Mucosa of rectum (tissue), 2 donors: ENCODE measurements at regions not wholly inside any gene's neighbourhood (a gene's known extent, or its start where the extent isn't known, plus 50 kb on each side); places are given as distances from the start of the nearest gene placed in this dataset.
"Not testable (repeated sequence)": the region's sequence is repeated elsewhere in the genome, so short reads cannot be mapped to it uniquely, and the experiment has no call there.

Experiments used
- H3K27ac ChIP-seq, 2 donors: one replicate each; pipeline ENCODE4 v1.7.0; 2013; ENCODE audit warnings: inconsistent platforms in 2 of 2, low read depth in 2 of 2, low read length in 2 of 2
- H3K27me3 ChIP-seq, 2 donors: one replicate each; pipeline ENCODE4 v1.7.0; 2013; ENCODE audit warnings: low read length in 2 of 2; ENCODE audit not compliant: control insufficient read depth in 2 of 2, insufficient read depth in 2 of 2
- H3K36me3 ChIP-seq, 2 donors: one replicate each; pipeline ENCODE4 v1.7.0; 2013; ENCODE audit warnings: low read length in 2 of 2; ENCODE audit not compliant: control insufficient read depth in 2 of 2, insufficient read depth in 2 of 2
- H3K4me1 ChIP-seq, 2 donors: one replicate each; pipeline ENCODE4 v1.7.0; 2013; ENCODE audit warnings: low read length in 2 of 2, mild to moderate bottlenecking in 1 of 2; ENCODE audit not compliant: control insufficient read depth in 2 of 2, insufficient read depth in 2 of 2
- H3K4me3 ChIP-seq, 2 donors: one replicate each; pipeline ENCODE4 v1.7.0; 2013; ENCODE audit warnings: low read length in 2 of 2
- H3K9ac ChIP-seq, 2 donors: one replicate each; pipeline ENCODE4 v1.7.0; 2013; ENCODE audit warnings: low read length in 2 of 2, low read depth in 1 of 2, mild to moderate bottlenecking in 1 of 2
- H3K9me3 ChIP-seq, 2 donors: one replicate each; pipeline ENCODE4 v1.7.0; 2013; ENCODE audit warnings: low read length in 2 of 2; ENCODE audit not compliant: control insufficient read depth in 2 of 2
- donor health status: healthy.
- donor health status: Normal muscosa, but diverticular disease.

DNA sequence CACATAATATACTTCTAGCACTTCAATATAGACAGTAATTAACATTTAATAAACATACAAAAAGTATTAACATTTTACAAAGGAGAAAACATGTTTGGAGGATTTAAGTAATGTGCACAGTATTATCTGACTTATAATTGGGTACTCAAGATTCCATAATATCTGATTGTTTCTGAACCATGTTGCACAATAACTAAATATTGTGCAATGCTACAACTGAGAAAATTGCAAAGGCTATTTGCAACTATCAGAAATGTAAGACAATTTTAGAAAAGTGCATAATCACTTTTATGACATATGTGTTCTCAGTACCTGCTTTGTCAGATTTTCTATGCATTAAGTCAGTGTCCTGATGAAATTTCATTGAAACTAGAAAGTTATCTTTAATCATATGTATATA lies 934.6 kb downstream of the SOCS6 start:
- H3K9ac ChIP-seq, result no peak overlapping the region
- H3K4me1 ChIP-seq, result no peaks in the 10 kb centered on the region
- H3K9me3 ChIP-seq, result no peaks in the 10 kb centered on the region
- H3K27me3 ChIP-seq, result no peaks in the 10 kb centered on the region
- no peaks in the 10 kb centered on the region for H3K36me3 ChIP-seq
- no peak overlapping the region for H3K27ac ChIP-seq
- no peak overlapping the region for H3K4me3 ChIP-seq

DNA sequence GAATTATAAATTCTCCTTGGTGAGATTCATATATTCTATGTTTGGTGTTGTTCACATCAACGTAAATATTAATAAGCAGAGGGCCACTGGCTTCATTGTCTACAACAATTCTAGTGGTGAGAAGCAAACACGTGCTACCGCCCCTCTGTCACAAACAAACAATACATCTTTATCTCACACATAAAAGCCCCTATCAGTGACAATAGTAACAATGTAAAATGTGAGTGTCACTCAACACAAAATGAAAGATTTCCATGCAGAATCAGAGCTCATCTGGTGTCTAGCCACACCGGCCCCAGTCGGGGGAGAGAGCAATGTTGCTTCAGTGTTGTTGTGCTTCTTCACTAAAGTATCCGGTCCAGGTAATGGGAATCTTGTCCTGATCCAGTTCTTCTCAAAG lies 932.6 kb downstream of the SOCS6 start:
- Histone ChIP-seq H3K27me3 (no peaks in the 10 kb centered on the region), H3K27ac (no peak overlapping the region), H3K9me3 (no peaks in the 10 kb centered on the region), H3K9ac (no peak overlapping the region), H3K4me3 (no peak overlapping the region), H3K4me1 (no peaks in the 10 kb centered on the region), H3K36me3 (no peaks in the 10 kb centered on the region)

DNA sequence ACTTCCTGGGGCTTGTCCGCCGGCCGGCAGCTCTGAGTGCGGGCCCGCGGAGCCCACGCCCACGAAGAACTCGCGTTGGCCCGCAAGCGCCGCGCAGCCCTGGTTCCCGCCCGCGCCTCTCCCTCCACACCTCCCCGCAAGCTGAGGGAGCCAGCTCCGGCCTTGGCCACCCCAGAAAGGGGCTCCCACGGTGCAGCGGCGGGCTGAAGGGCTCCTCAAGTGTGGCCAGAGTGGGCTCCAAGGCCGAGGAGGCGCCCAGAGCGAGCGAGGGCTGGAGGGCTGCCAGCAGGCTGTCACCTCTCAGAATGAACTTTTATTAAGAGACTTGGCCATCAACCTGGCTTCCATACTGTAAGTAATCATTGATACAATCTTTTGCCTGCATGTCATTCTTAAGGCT lies 923.9 kb downstream of the SOCS6 start:
- not testable (repeated sequence) for H3K4me3 ChIP-seq, H3K27ac ChIP-seq, H3K4me1 ChIP-seq, H3K9me3 ChIP-seq, H3K27me3 ChIP-seq, H3K36me3 ChIP-seq, H3K9ac ChIP-seq

GRCh38 chr18:71212222-71212621 lies 923.4 kb downstream of the SOCS6 start:
- no peaks in the 10 kb centered on the region for H3K36me3 ChIP-seq
- H3K9me3 ChIP-seq, result no peaks in the 10 kb centered on the region
- H3K4me1 ChIP-seq, result no peaks in the 10 kb centered on the region
- H3K27ac ChIP-seq, result no peak overlapping the region
- H3K9ac ChIP-seq, result no peak overlapping the region
- H3K4me3 ChIP-seq, result no peak overlapping the region
- no peaks in the 10 kb centered on the region for H3K27me3 ChIP-seq

DNA sequence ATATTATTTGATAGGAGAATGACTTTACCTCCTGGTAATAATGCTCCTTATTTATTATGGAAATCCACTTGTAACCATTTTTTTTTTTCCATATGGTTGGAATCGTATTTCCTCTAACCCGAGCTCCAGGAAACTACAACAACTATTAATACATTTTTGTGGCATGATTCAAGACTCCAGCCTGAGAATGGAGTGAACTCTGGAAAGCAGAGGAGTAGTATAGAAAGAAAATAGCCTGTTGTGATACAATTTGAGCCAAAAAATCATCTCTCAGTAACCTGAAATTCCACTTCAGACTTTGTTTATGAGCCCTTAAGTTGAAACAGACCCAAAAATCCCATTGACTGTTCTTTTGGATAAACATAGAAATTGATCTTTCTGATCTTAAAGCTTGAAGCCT lies 921.1 kb downstream of the SOCS6 start:
- Histone ChIP-seq H3K4me3 (no peak overlapping the region), H3K4me1 (no peaks in the 10 kb centered on the region), H3K27me3 (no peaks in the 10 kb centered on the region), H3K9me3 (no peaks in the 10 kb centered on the region), H3K36me3 (no peaks in the 10 kb centered on the region), H3K9ac (no peak overlapping the region), H3K27ac (no peak overlapping the region)

GRCh38 chr18:71194438-71194837 lies 905.6 kb downstream of the SOCS6 start:
- H3K4me1 ChIP-seq, result no peaks in the 10 kb centered on the region
- H3K36me3 ChIP-seq, result no peaks in the 10 kb centered on the region
- H3K9me3 ChIP-seq, result no peaks in the 10 kb centered on the region
- no peak overlapping the region for H3K27ac ChIP-seq
- H3K27me3 ChIP-seq, result no peaks in the 10 kb centered on the region
- no peak overlapping the region for H3K9ac ChIP-seq
- H3K4me3 ChIP-seq, result no peak overlapping the region

DNA sequence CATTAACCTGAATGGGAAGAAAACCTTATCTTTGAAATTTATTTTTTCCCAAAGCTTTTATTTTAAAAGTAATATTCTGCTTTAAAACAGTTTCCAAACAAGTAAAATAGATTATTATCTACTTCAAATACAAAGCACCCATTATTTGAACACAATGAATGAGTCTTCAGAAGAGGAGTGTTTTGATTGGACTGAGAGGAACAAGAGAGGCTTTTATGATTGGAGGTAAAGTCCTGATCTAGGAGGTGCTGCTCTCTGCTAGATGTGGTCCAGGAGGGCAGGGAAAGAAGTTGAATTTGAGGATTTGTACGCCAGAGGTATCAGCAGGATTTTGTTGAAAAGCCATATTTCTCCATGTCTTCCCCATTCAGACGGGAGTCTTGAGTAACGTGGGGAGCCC lies 900.7 kb downstream of the SOCS6 start:
- Histone ChIP-seq H3K4me3 (no peak overlapping the region), H3K36me3 (no peaks in the 10 kb centered on the region), H3K9me3 (no peaks in the 10 kb centered on the region), H3K27ac (no peak overlapping the region), H3K9ac (no peak overlapping the region), H3K27me3 (no peaks in the 10 kb centered on the region), H3K4me1 (no peaks in the 10 kb centered on the region)

DNA sequence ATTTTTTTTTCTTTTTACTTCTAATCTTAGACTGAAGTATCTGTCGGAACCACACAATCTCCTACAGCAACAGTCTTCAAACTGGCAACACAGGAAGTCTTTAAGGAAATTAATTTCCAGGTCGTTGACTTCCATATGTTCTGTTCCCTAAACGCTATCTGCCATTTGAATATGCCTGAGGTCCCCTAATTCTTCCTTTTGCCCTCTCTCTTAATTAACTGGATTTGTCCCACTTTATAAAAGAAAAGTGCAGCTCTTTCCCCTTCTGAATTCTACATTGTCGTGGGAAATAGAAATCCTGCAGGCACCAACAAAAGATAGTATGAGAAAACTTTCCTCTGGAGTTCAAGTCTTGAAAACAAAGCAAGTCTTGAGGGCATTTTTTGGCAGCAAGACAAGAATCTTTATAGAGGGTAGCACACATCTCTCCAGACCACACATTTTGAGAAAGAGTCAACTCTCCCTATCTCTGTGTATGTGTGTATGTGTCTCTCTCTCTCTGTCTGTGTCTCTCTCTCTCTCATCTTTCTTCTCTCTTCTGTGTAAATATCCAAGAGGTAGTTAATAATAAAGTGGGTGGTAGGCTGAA lies 879.8 kb downstream of the SOCS6 start:
- Histone ChIP-seq H3K9ac (no peak overlapping the region), H3K27ac (no peak overlapping the region), H3K9me3 (no peaks in the 10 kb centered on the region), H3K4me1 (no peaks in the 10 kb centered on the region), H3K4me3 (no peak overlapping the region), H3K27me3 (no peaks in the 10 kb centered on the region), H3K36me3 (no peaks in the 10 kb centered on the region)

DNA sequence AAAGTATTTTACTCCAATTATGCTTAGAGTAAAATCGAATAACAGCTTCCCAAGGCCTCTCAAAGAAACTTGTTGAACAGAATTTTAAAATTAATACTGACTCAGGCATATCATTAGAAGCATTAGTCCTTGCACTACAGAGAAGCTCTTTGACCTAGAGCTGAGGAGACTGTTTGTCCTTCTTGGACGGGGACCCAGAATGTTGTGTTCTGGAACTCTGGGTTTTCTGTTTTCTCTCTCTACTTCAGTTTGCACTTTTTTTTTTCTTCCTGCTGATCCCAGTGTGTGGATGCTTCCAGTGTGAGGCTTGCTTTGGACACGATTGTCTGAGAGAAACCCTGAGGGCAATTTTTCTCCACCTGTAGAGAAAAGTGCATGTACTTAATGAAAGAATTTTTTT lies 847.6 kb downstream of the SOCS6 start:
- H3K4me1 ChIP-seq, result no peaks in the 10 kb centered on the region
- no peak overlapping the region for H3K4me3 ChIP-seq
- H3K9me3 ChIP-seq, result no peaks in the 10 kb centered on the region
- H3K36me3 ChIP-seq, result no peaks in the 10 kb centered on the region
- H3K9ac ChIP-seq, result no peak overlapping the region
- H3K27ac ChIP-seq, result no peak overlapping the region
- H3K27me3 ChIP-seq, result no peaks in the 10 kb centered on the region

GRCh38 chr18:71134122-71134521 lies 845.3 kb downstream of the SOCS6 start:
- Histone ChIP-seq H3K36me3 (no peaks in the 10 kb centered on the region), H3K9me3 (no peaks in the 10 kb centered on the region), H3K9ac (no peak overlapping the region), H3K4me3 (no peak overlapping the region), H3K27me3 (no peaks in the 10 kb centered on the region), H3K4me1 (no peaks in the 10 kb centered on the region), H3K27ac (no peak overlapping the region)

DNA sequence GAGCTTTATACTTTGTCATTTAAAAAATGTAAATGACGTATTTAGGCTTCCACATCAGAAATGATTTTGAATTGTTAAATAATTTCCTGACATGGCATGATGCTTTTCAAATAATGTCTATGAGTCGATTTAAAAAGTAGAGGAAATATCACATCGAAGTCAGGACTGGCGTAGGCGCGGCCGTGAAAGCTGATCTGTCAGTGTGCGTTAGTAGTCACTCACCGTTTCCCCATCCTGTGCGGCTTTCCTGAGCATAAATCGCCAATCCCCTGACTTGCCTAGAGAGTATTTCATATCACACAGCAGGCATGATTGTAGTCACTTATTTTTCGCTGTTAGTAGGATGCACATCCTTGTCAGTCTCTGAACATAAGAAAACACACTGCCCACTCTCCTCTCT lies 843.1 kb downstream of the SOCS6 start:
- H3K9ac ChIP-seq, result no peak overlapping the region

More for the DNA sequence above, 843.1 kb downstream of the SOCS6 start:
- no peaks in the 10 kb centered on the region for H3K36me3 ChIP-seq
- no peaks in the 10 kb centered on the region for H3K4me1 ChIP-seq
- H3K27ac ChIP-seq, result no peak overlapping the region
- no peak overlapping the region for H3K4me3 ChIP-seq
- H3K27me3 ChIP-seq, result no peaks in the 10 kb centered on the region
- no peaks in the 10 kb centered on the region for H3K9me3 ChIP-seq
